Stimulated activated CD4-positive, alpha-beta T cell treated with anti-CD3 and anti-CD28 coated beads, Interleukin-1b, Interleukin-23, amount 100 ng/mL, for 4 hours (primary cell): ENCODE measurements at regions not wholly inside any gene's neighbourhood (a gene's known extent, or its start where the extent isn't known, plus 50 kb on each side); places are given as distances from the start of the nearest gene placed in this dataset.

Experiments
- DNase-seq, 2 donors: peaks; one replicate each; pipeline ENCODE4 v3.0.0-alpha.2; 2020; ENCODE audit warnings: low read depth in 2 of 2

- DNase-seq: no peak
These were observed 700.8 kb downstream of the TBC1D22A start for GRCh38 chr22:47463220-47463619.

DNA sequence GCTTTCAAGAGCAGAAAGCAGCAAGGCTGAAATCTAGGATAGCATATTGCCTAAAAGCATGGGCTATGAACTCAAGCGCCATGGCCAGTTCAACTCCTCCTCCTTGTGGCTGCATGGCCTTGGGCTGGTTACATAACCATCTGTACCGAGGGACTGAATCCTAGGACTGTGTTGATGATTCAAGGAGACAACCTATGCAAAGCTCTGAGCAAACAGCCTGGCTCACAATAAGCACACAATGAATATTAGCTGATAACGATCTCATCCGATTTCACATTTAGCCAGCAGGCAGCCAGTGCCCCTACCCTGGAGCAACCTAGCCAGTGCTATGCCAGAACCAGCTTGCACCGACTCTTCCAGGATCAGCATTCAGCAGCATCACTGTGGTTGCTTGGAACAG, 698.4 kb downstream of the TBC1D22A start:
- DNase-seq: no peak

GRCh38 chr22:47460176-47460575, 697.7 kb downstream of the TBC1D22A start:
- DNase-seq: no peak

DNA sequence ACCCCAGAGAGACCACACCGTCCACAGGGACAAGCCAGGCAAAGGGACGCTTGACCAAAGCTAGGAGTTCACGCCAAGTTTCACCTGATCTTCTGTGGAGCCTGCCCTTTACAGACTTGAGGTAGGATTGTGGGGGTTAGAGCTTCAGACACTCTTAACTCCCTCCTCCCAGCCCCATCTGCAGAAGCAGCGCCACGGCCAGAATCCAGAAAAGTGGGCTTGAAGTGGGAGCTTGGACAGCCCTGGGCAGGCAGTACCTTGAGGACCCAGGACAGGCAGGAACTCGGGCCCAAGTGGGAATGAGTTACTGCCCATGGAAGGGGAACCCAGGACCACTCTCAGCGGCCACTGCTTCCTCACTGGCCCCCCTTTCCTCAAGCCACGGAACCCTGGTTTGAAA, 695.9 kb downstream of the TBC1D22A start:
- no peak for DNase-seq

GRCh38 chr22:47457509-47458300, 695.3 kb downstream of the TBC1D22A start:
- no peak for DNase-seq

GRCh38 chr22:47457021-47457420, 694.6 kb downstream of the TBC1D22A start:
- no peak for DNase-seq

GRCh38 chr22:47456031-47456430, 693.6 kb downstream of the TBC1D22A start:
- no peak for DNase-seq

DNA sequence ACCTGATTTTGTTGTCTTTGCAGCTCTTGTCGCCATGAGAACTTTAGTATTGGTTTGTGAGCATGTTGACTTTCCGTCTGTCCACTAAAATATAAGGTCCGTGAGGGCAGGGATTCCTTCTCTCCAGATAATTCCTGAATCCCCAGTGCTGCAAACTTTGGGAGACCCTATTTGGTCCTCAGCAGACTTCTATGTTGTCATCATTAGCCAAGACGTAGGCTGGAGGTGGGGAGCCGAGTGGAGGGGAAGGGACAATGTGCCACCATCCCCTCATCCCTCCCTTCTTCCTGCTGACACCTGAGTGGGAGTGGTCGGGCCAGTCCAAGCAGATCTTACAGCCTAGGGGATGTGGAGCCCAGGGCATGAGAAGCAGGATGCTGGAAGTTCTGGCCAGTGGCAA, 690.6 kb downstream of the TBC1D22A start:
- no peak for DNase-seq

DNA sequence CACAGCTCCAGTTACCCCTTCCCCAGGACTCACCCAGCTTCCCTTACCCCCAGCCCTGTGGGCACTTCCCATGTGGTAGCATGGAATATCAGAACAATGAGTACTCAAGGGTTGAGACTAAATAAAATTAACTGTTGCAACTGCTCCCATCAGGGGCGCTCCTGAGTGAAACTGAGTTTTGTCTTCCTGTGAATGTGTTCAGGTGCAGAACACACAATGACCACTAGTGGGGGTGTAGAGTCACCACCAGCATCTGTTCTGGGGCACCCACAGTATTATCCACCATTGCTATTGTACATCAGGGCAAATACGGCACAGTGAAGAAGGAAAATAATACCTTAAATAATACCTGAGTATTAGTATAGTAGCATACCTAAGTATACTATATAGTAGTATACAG, 689.7 kb downstream of the TBC1D22A start:
- no peak for DNase-seq

DNA sequence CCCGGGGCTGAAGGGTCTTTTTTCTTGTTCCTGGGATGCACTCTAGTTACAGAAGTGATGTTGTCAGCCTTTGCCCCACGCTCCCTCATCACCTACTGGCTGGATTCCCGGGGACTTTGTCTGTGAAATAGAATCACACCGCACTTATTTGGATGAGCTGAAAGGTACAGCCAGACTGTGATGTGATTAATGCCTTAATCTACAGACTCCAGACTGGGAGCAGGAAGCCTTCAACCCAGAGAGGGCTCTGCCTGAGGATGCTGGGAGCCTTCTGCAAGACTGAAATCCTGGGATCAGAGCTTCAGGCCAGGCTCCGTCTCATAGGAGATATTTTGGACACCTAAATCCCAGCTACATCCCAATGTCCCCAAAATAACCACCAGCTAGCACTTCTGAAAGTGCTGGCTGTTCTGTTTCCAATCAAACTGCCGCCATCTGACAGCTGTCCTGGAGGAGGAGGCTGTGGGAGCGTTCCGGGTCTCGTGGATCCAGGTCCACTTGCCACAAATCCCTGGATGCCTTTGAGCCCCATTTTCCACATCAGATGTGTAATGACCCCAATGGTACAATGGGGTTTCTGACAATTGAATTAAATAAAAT, 688.5 kb downstream of the TBC1D22A start:
- no peak for DNase-seq

DNA sequence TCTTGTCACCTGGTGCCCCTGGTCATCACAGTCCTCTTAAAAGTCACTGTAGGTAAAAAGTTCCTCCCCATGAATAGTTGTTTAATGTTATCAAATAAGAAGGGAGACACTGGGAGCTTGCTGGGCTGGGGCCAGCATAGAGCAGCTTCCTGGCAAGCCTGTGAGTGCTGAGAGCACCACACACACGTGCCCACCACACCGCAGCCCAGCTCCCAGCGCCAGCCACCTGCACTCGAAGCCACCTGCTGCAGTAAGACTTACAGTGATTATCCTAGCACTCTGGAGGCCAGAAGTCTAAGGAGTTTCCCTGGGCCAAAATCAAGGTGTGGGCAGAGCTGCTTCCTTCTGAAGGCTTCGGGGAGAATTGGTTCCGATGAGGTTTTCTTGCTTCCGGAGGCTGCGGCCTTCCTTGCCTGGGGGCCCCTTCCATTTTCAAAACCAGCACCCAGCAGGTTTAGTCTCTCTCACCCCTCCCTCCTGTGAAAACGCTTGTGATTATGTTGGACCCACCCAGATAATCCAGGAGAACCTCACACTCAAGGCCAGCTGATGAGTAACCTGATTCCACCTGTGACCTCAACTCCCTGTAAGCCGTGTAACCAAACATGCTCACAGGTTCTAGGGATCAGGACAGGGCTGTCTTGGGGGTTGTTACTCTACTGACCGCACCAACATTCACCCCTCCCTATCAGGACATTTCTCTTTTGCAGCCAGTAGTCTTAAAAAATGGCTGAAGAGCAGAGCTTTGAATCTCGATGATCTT, 687.2 kb downstream of the TBC1D22A start:
- no peak for DNase-seq

DNA sequence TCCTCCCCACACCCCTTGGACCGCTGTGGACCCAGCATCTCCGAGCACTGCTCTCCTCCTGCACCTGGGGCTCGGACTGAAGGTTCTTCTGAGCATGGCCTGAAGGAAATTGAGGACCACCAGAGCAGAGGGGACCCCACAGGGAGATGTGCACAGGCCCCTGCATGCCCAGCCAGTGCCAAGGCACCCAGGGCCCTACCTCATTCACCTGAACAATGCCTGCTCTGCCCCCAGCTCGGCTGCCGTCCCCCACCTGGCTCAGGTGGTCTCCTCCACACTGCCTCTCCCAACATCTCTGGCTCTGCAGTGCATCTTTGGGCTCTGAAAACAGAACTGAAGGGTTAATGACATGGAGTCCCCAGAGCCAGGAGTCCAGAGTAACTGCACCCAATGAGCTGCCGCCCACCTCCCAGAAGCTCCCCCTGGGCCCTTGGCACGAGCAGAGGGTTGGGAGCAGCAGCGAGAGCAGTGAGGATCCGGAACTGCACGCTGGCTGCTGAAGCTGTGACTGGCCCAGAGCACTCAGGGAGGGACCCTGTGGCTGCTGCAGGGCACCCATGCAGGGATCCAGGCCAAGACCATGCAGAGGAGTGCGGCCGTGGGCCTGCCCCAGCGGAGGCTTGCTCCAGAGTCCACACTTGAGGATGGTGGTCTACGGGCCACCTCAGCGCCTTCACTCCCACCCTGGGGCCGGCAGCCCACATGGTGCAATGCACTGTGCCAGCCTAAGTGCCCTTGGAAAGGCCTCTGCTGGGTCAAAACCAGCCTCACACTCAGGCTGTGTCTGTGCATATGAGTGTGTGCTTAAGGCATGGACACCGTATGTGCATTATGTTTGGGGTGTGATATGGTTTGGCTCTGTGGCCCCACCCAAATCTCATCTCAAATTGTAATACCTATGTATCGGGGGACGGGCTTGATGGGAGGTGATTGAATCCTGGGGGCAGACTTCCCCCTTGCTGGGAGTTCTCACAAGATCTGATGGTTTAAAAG, 686.1 kb downstream of the TBC1D22A start:
- no peak for DNase-seq

- DNase-seq: no peak
These were observed 684.7 kb downstream of the TBC1D22A start for GRCh38 chr22:47446821-47447810.

GRCh38 chr22:47446331-47446730, 683.9 kb downstream of the TBC1D22A start:
- DNase-seq: no peak

GRCh38 chr22:47445716-47446290, 683.4 kb downstream of the TBC1D22A start:
- DNase-seq: no peak

DNA sequence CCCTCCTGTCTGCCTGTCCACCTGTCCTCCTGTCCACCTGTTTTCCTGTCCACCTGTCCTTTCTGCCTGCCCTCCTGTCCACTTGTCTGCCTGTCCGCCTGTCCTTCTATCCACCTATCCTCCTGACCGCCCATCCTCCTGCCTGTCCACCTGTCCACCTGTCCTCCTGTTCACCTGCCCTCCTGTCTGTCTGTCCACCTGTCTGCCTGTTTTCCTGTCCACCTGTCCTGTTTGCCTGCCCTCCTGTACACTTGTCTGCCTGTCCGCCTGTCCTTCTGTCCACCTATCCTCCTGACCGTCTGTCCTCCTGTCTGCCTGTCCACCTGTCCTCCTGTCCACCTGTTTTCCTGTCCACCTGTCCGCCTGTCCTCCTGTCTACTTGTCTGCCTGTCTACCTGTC, 682.8 kb downstream of the TBC1D22A start:
- DNase-seq: no peak

DNA sequence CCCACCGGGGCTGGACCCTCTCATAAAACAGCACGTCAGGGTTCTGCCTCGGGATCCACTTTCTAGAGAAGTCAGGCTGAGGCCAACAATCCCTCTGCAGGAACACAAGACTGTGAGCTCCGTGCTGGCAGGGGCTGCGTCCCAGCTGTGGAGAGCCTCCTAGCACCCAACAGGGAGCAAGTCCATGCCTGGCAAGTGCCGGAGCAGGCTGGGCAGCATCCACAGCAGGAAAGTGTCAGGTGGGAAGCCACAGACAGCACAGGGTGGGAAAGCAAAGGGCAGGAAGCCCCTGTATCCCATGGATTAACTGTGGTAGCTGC, 682.3 kb downstream of the TBC1D22A start:
- DNase-seq: no peak

DNA sequence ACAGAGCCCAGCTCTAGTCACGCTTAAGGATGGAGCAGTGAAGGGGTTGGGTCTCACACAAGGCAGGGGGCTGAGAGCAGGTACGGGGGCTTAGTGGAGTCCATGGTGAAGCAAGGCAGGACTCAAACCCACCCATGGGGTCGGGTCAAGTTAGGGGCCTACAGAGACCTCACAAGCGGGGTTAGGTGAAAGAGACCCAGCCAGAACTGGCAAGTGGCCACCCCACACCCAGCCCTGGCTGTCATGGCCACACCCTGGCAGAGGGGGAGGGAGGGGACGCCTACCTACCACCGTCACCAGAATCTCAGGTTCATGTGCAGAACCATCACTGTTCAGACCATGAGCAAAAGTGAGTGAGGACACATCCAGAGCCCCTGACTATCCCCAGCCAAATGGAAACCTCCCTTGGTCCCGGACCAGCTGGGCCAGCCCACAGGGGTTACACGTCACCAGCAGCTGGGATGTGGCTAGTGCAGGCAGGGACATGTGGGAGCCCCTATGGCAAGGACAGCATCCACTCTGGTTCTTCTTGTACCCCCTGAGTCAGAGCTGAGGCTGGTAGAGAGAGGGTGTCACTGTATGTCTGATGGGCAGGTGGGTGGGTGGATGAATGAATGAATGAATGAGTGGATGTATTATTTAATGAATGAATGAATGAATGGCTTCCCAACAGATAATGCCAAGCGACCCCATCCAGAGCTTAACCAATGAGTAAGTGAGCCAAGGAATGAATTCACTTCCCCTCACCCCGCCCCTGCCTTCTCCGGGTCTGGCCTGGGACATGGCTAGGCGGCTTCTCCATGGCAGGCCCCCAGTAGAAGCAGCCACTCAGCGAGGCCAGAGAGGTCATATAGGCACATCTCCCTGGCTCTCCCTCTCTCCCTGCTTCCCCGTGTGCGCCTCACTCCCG, 681.6 kb downstream of the TBC1D22A start:
- no peak for DNase-seq

DNA sequence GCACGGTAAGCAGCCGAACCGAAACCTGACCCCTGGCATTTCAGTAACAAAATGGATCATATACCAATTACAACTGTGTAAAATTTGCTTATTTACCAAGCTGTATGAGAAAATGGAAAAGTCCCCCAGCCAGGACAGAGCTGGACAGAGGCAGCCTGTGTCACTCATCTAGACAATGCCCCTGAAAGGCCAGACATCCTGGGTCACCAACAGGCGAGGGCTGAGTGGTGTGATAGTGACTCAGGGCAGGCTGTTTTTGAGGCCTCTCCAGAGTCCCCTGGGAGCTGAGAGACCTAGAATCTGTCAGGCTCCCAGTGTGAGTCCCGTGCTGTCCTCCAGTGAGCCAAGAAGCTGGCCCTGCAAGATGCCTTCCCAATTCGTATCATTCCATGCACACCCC, 680.4 kb downstream of the TBC1D22A start:
- no peak for DNase-seq
